ENCODE measurements at regions not wholly inside any gene's neighbourhood (a gene's known extent, or its start where the extent isn't known, plus 50 kb on each side); places are given as distances from the start of the nearest gene placed in this dataset.
"Not testable (repeated sequence)": the region's sequence is repeated elsewhere in the genome, so short reads cannot be mapped to it uniquely, and the experiment has no call there.

GRCh38 chr9:102888747-102889146 is 106.4 kb upstream of the CYLC2 start:
- TF ChIP-seq, protein P1, sequence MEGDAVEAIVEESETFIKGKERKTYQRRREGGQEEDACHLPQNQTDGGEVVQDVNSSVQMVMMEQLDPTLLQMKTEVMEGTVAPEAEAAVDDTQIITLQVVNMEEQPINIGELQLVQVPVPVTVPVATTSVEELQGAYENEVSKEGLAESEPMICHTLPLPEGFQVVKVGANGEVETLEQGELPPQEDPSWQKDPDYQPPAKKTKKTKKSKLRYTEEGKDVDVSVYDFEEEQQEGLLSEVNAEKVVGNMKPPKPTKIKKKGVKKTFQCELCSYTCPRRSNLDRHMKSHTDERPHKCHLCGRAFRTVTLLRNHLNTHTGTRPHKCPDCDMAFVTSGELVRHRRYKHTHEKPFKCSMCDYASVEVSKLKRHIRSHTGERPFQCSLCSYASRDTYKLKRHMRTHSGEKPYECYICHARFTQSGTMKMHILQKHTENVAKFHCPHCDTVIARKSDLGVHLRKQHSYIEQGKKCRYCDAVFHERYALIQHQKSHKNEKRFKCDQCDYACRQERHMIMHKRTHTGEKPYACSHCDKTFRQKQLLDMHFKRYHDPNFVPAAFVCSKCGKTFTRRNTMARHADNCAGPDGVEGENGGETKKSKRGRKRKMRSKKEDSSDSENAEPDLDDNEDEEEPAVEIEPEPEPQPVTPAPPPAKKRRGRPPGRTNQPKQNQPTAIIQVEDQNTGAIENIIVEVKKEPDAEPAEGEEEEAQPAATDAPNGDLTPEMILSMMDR (IDR thresholded peaks at IDR 0.05): not testable (repeated sequence)
- not testable (repeated sequence) for TF ChIP-seq EZH2, EZH2phosphoT487 (IDR thresholded peaks at IDR 0.05)

Data from neural progenitor cell (in vitro differentiated cells).